ENCODE measurements at regions not wholly inside any gene's neighbourhood (a gene's known extent, or its start where the extent isn't known, plus 50 kb on each side); places are given as distances from the start of the nearest gene placed in this dataset.

DNA sequence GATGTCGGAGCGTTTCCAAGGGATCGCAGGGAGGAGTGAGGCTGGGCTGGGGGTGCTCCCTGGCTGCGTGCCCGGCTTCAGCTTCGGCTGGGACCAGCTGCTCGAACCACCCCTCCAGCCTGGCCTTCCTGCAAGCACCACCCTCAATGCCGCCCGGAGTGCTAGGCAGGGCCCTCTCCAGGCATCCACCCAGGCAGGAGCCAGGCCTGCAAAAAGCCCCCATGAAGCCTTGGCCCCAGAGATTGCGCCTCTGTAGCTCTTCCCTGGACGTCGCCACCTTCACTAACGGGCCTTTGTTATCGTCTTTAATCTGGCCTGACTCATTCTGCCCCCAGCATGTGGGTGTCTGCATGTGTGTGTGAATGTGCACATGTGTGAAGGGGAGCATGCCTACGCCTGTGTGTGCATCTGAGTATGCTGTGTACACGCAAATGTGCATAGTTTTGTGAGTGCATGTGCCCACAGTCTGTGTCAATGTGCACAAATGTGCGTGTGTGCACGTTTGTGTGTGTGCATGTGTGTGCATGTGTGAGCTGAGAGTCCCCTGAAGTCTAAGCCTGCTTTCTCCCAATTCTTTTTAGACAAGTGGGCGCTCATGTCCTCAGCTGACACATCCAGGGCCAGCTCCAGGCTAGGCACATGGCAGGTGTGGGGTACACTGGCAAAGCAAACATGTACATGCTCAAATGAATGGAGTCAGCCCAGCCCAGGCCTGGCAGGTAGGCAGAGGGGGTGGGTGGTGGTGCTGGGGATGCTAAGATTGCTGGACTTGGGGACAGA, 195.4 kb upstream of the C14orf180 start:
- no peak for DNase-seq (ENCODE audit: low read depth in 1 of 2, low spot score in 1 of 2)

GRCh38 chr14:104384776-104385071, 194.8 kb upstream of the C14orf180 start:
- DNase-seq (ENCODE audit: low read depth in 1 of 2, low spot score in 1 of 2), result no peak

DNA sequence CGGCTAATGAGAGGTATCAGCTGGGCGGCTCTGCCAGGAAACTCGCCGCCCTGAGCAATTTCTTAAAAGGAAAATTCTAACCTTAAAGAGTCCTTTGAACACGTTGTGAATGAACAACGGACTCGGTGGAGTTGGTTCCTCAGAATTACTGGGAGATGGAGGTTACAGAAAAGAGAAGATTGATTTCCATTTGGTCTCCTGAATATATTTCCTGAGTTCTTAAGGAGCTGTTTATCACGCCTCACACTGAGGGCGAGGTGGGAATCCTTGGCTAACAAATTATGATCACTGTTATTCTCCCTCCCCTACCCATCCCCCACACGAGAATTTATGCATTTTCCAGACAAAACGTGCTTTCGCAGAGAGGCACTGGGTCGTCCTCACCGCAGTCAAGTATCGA, 194.5 kb upstream of the C14orf180 start:
- no peak for DNase-seq (ENCODE audit: low read depth in 1 of 2, low spot score in 1 of 2)

DNA sequence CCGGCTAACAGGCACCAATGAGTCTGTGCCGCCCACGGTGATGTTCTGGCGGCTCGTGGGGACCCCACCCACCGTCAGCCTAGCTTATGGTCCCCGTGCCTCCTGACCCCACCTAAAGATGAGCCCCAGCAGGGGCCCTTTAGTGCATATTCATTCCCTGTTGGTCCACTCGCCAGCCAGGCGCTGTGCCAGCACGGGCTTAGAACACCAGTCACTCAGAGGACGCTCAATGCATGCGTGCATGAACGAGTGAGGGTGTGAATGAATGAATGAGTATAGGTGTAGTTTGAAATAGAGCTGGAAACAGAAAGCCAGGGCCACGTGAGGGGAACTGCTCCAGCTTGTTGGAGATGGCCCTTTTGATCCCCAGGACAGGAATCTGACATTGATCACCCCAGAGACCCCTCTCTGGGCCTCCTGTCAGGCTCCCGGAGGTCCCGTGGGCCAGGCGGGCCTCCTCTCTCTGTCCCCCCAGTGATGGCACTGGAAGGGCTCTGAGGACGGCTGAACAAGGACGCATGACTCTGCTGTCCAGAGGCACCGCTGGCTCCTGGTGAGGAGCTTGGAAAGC, 193.9 kb upstream of the C14orf180 start:
- no peak for DNase-seq (ENCODE audit: low read depth in 1 of 2, low spot score in 1 of 2)

- DNase-seq (ENCODE audit: low read depth in 1 of 2, low spot score in 1 of 2), result no peak
Measured at GRCh38 chr14:104386151-104386841, 193.3 kb upstream of the C14orf180 start.

DNA sequence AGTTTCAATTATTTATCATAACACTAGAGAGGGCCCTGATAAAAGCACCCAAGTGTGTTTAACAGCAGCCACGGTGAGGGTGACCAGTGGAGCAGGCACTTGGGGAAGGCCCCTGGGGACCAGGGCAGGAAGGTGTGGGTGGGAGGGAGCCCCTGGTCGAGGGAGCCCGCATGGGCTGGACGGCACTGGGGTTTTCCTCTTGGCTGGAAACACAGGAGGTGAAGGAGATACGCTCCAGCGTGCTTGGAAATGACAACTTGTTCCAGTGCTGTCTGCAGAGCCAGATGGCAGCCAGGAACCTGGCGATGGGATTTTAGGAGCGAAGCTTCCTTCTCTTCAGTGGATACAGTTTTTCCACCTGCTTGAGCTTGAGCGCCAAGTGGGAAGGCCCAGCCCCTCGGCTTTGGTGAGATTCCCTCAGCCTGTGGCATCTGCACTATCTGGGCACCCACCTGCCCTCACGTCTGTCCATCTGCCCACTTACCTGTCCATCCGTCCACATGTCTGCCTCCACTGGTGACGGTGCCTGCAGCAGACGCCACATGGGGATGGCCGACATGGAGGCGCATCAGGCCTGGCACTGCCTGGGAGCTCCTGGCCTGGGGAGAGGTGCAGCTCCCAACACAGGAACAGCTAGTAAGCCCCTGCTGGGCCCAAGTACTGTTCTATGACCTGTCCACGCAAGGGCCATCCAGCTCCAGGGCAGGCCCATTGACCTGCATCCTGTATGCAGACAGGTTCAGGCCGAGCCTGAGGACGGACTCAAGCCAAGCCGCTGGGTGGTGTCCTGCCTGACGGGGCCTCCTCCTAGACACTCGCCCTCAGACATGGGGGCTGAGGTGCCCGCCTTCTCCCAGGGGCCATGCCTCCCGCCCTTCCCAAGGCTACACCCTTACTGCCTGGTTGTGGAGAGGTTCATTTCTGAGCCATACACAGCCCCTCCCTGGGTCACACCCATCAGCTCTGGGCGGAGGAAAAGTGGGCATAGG, 192.2 kb upstream of the C14orf180 start:
- DNase-seq (ENCODE audit: low read depth in 1 of 2, low spot score in 1 of 2), result no peak

- no peak for DNase-seq (ENCODE audit: low read depth in 1 of 2, low spot score in 1 of 2)
Measured at GRCh38 chr14:104388011-104388521, 191.5 kb upstream of the C14orf180 start.

DNA sequence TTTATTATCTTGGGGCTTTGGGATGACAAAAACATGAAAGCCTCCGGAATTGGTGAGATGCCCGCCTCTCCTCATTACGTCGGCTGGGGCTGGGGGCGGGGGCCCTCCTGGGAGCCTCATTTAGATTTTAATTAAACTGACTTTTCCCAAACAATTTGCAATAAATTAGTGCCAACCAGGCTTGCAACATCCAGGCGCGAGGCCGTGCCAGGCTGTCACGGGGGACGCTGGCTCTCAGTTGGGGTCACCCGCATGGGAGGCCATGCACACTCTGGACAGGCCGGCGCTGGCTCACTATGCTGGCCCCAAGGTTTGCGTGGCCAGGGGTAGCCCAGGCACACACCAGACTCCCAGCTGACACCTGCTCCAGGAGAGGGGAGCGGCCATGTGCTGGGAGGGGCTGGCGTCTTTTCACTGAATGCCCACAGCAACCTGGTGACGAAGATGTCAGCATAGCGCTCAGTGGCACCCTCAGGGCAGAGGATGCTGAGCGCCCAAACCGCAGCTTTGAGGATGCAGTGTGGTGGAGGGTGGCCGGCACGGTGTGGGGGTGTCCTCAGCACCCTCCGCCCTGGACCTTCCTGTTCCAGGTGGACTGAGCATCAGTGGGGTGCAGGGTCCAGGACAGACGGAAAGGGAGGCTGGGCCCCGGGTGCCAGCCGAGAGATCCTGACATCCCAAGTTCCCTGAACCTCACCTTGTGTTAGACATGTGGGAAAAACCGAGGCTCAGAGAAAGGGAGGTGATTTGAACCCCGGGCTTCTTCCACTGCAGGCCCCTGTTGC, 190.8 kb upstream of the C14orf180 start:
- DNase-seq (ENCODE audit: low read depth in 1 of 2, low spot score in 1 of 2), result no peak

- DNase-seq (ENCODE audit: low read depth in 1 of 2, low spot score in 1 of 2), result no peak
Measured at GRCh38 chr14:104389326-104390220, 190.0 kb upstream of the C14orf180 start.

DNA sequence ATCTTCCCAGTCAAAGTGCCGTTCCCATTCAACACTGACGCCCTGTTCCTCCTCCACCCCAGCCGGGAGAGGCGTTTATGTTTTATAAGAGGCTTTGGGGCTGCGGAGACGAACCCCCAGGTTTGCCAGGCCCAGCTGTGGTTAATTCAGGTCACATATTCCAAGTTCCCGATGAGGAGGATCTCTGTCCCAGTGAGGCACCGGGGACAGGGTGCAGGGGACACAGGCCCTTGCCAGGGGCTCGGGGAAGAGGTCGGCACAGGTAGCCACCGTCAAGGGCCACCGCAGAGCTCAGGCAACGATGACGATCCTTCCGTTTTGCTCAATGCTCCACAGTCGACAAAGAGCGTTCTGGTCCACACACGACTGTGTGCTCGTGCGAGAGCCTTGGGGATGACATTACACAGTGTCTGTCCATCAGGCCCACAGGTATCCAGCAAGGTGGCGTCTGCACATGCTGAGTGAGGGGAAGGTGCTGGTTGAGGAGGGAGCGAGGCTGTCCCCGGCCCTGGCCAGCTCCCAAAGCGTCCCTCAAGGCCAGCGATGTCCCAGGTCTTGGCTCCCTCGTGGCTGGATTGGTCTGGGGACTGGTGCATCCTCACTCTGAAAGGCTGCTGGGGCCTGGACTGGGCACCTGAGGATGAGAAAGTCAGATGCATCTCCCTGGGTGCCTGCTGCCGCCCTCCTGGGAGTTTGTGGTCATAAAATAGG, 189.2 kb upstream of the C14orf180 start:
- DNase-seq (ENCODE audit: low read depth in 1 of 2, low spot score in 1 of 2), result no peak

GRCh38 chr14:104390941-104391901, 188.3 kb upstream of the C14orf180 start:
- DNase-seq (ENCODE audit: low read depth in 1 of 2, low spot score in 1 of 2), result no peak

- no peak for DNase-seq (ENCODE audit: low read depth in 1 of 2, low spot score in 1 of 2)
Measured at GRCh38 chr14:104392001-104392395, 187.6 kb upstream of the C14orf180 start.

DNA sequence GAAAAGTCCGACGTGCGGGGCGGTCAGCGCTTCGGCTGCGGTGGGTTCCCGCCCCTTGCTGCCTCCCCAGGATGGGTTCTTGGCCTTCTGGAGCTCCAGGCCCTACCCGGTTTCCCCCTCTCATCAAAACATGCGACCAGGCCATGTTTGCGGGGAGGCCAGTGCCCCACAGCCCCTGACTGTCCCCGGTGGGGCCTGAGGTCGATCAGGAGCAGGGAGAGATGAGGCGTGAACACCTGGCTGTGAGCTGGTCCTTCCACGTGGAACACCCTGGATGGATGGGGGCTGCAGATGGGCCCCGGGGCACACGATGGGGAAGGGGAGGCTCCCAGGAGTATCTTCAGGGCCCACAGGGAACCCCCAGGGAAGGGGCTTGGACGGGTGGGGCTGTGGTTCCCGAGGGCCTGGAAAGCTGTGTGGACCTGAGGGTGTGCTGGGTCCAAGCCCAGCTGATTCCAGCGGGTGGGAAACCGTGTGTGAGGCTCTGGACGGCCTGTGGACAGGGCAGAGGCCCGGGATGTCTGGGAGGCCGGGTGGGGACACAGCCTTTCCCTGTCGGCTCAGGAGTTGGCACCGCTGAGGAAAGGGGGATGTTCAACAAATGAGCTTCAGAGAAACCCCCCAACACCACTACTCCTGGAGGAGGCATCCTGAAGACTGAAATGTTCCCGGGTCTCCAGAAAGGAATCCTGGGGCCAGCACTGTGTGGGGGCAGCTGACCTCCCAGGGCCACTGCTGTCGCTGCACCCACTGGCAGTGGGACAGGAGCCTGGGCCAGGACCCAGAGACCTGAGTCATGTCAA, 187.0 kb upstream of the C14orf180 start:
- no peak for DNase-seq (ENCODE audit: low read depth in 1 of 2, low spot score in 1 of 2)

- no peak for DNase-seq (ENCODE audit: low read depth in 1 of 2, low spot score in 1 of 2)
Measured at GRCh38 chr14:104393199-104393897, 186.2 kb upstream of the C14orf180 start.

DNA sequence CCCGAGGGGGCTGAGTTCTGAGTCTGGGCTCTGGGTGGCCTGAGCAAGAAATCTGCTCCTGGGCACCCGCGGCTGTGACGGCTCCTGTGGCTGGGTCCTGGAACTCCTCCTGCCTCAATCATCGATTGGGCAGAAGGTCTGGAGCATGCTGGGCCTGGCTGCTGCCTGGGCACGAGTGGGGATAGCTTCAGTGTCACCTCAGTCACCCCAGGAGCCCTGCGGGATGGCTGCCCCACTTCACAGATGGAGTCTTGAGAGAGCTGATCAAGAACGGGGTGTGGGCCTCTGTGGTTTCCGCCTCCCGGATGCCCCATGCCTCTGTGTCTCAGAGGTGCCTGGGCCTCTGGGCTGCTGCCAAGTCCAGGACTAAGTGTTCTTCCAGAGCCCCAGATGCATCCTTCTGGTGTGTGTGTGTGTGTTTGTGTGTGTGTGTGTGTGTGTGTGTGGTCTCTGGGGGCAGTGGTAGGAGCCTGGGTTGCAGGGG, 185.6 kb upstream of the C14orf180 start:
- peak in 1 of 2 donors; percentile 36 for DNase-seq (ENCODE audit: low read depth in 1 of 2, low spot score in 1 of 2)

- no peak for DNase-seq (ENCODE audit: low read depth in 1 of 2, low spot score in 1 of 2)
Measured at GRCh38 chr14:104394409-104394851, 185.1 kb upstream of the C14orf180 start.

Measured in activated CD4-positive, alpha-beta T cell treated with anti-CD3 and anti-CD28 coated beads, Interleukin-2, amount 50 U/mL, for 24 hours (primary cell).